ENCODE measurements at regions not wholly inside any gene's neighbourhood (a gene's known extent, or its start where the extent isn't known, plus 50 kb on each side); places are given as distances from the start of the nearest gene placed in this dataset.

DNA sequence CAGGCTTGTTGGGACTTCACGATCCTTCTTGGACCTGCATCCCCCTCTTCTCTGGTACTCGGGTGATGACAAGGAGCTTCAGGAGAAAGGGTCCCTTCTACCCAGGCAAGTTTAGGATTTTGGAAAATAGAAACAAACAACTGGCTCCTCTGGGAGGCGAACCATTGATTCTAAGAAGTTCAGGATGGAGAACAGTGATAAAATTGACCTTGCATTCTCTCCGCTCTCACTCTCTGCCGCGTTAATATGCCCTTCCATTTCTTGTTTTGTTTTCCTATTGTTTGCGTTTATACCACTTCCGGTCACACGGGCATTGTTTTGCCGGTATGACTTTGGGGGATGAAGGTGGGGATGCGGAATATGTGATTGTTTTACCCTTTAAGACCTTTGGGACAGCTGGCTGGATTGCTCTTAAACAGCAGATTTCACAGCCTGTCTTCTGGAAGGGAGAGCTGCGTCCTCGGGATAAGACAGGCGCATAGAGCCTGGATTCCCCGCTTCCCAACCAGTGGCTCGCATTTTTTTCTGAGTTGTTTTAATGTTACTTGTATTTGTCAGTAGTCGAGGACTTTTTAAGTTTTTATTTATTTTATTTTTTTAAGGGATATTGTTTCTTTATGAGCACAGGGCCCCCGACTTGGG lies 144.3 kb upstream of the ZNF184 start:
- TF ChIP-seq NR2C2 (CRISPR knock-in tag; IDR thresholded peaks at IDR 0.05; ENCODE audit: borderline replicate concordance) (no peak), KDM5A (IDR thresholded peaks at IDR 0.05; ENCODE audit: borderline replicate concordance, low read length) (no peak), MXI1 (IDR thresholded peaks at IDR 0.05; ENCODE audit: borderline replicate concordance, low read depth, low read length) (no peak), ZFX (CRISPR knock-in tag; IDR thresholded peaks at IDR 0.05; ENCODE audit: low read depth) (no peak), MAFK (conservative IDR thresholded peaks at IDR 0.05 in 1 of 2, IDR thresholded peaks at IDR 0.05 in 1 of 2; ENCODE audit: low read length in 2 of 2) (no peak), STAG1 (CRISPR knock-in tag; IDR thresholded peaks at IDR 0.05) (no peak), POLR2AphosphoS5 (IDR thresholded peaks at IDR 0.05; ENCODE audit: low read depth, low read length) (no peak), KDM1A (CRISPR knock-in tag; IDR thresholded peaks at IDR 0.05) (no peak), EZH2 (conservative IDR thresholded peaks at IDR 0.05; ENCODE audit: low read depth, low read length) (no peak), MYNN (CRISPR knock-in tag; IDR thresholded peaks at IDR 0.05; ENCODE audit: low read depth) (no peak)
- TF ChIP-seq, protein P1, sequence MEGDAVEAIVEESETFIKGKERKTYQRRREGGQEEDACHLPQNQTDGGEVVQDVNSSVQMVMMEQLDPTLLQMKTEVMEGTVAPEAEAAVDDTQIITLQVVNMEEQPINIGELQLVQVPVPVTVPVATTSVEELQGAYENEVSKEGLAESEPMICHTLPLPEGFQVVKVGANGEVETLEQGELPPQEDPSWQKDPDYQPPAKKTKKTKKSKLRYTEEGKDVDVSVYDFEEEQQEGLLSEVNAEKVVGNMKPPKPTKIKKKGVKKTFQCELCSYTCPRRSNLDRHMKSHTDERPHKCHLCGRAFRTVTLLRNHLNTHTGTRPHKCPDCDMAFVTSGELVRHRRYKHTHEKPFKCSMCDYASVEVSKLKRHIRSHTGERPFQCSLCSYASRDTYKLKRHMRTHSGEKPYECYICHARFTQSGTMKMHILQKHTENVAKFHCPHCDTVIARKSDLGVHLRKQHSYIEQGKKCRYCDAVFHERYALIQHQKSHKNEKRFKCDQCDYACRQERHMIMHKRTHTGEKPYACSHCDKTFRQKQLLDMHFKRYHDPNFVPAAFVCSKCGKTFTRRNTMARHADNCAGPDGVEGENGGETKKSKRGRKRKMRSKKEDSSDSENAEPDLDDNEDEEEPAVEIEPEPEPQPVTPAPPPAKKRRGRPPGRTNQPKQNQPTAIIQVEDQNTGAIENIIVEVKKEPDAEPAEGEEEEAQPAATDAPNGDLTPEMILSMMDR (CRISPR knock-in tag; IDR thresholded peaks at IDR 0.05) = no peak
- TF ChIP-seq, protein P2, sequence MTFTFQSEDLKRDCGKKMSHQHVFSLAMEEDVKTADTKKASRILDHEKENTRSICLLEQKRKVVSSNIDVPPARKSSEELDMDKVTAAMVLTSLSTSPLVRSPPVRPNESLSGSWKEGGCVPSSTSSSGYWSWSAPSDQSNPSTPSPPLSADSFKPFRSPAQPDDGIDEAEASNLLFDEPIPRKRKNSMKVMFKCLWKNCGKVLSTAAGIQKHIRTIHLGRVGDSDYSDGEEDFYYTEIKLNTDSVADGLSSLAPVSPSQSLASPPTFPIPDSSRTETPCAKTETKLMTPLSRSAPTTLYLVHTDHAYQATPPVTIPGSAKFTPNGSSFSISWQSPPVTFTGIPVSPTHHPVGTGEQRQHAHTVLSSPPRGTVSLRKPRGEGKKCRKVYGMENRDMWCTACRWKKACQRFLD (CRISPR knock-in tag; IDR thresholded peaks at IDR 0.05; ENCODE audit: borderline replicate concordance) = no peak
- TF ChIP-seq, protein P3, sequence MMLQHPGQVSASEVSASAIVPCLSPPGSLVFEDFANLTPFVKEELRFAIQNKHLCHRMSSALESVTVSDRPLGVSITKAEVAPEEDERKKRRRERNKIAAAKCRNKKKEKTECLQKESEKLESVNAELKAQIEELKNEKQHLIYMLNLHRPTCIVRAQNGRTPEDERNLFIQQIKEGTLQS (CRISPR knock-in tag; IDR thresholded peaks at IDR 0.05) = no peak
- TF ChIP-seq, protein P4, sequence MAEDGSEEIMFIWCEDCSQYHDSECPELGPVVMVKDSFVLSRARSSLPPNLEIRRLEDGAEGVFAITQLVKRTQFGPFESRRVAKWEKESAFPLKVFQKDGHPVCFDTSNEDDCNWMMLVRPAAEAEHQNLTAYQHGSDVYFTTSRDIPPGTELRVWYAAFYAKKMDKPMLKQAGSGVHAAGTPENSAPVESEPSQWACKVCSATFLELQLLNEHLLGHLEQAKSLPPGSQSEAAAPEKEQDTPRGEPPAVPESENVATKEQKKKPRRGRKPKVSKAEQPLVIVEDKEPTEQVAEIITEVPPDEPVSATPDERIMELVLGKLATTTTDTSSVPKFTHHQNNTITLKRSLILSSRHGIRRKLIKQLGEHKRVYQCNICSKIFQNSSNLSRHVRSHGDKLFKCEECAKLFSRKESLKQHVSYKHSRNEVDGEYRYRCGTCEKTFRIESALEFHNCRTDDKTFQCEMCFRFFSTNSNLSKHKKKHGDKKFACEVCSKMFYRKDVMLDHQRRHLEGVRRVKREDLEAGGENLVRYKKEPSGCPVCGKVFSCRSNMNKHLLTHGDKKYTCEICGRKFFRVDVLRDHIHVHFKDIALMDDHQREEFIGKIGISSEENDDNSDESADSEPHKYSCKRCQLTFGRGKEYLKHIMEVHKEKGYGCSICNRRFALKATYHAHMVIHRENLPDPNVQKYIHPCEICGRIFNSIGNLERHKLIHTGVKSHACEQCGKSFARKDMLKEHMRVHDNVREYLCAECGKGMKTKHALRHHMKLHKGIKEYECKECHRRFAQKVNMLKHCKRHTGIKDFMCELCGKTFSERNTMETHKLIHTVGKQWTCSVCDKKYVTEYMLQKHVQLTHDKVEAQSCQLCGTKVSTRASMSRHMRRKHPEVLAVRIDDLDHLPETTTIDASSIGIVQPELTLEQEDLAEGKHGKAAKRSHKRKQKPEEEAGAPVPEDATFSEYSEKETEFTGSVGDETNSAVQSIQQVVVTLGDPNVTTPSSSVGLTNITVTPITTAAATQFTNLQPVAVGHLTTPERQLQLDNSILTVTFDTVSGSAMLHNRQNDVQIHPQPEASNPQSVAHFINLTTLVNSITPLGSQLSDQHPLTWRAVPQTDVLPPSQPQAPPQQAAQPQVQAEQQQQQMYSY (CRISPR knock-in tag; IDR thresholded peaks at IDR 0.05) = no peak

All from HepG2 (cell line).